ENCODE measurements at regions not wholly inside any gene's neighbourhood (a gene's known extent, or its start where the extent isn't known, plus 50 kb on each side); places are given as distances from the start of the nearest gene placed in this dataset.
A peak's percentile ranks its signal among the peaks of the same experiment; 100 is the strongest.

GRCh38 chr9:134967547-134967930 is 49.8 kb upstream of the FCN1 start:
- intact Hi-C loops (cut with DNase I, micrococcal nuclease), result no loop called here
- no peak for ATAC-seq
- no peak for DNase-seq

DNA sequence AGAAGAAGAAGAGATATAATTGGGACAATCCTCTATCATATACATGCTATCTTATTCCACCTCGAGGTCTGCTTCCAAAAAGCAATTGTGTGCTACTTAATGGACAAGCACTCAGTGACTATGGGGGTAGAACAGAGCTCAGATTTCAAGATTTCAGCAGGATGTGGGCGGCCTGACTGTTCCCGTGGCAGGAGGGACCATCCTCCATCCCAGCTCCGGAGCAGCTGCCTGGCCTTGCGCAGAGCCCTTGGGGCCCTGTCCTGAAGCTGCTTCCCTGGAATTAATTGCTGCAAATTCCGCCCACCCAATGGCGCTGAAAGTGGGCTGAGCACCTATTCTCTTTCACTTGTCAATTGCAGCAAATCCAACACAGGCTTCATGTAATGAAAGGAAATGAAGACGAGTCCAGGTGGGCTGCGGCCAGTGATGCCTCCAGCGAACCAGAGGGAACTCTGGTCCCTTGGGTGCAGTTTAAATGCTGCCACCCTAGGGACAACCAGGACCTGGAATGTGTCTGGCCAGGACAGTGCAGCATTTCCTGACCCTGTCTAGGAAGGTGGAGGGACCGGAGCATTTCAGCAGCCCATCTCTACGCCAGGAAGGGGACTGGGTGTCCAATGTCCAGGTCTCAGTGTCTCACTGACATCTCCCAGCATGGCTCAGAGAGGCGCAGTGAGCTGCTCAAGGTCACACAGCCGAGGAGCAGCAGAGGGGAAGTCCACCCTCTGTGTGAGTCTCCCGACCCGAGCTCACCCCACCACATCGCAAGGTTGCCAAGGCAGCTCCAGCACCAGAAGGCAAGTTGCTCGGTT is 50.5 kb upstream of the FCN1 start:
- intact Hi-C loops (cut with DNase I, micrococcal nuclease), result no loop called here
- ATAC-seq (no peak), DNase-seq (no peak)

GRCh38 chr9:134968823-134969090 is 51.0 kb upstream of the FCN1 start:
- intact Hi-C loops (cut with DNase I, micrococcal nuclease), result no loop called here
- no peak for DNase-seq
- no peak for ATAC-seq

DNA sequence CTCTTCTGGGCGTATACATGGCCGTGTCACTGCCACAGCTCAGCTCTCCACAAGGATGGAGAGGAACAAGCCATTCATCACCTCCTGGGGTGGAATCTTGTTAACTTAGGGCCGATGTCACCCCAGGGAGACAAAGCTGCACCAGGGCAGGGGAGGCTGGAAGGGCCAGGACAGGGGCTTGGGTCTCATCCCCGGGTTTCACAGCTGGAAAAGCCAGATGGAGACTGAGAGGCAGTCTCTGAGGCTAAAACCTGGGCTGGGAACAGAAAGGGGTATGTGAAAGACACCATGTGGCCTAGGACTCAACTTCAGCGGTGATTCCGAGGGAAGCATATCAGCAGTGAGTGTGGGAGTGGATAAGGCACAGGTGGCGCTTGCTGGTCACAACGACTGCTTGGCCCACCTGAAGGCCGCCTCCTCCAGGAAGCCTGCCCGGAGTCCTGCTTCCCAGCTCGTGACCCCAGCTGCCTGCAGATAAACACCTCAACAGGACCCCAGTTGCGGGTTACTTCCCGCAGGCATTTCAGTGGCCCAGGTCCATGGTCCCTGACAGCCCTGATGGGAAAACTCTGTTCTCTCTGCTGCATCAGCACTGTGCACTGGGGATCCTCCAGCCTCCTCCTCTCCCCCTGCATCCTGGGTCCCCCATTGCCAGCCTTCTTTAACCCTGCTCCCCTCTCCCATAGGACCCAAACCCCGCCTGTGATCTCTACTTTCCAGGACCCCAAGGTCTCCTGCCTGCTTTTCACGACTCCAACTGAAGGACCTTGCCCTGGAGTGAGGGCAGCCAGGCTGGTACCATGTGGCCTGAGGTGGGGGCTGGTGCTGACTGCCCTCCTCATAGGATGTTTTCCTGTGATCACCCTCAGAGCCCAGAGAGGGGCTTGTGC is 51.7 kb upstream of the FCN1 start:
- DNase-seq (no peak), ATAC-seq (no peak)
- intact Hi-C loops (cut with DNase I, micrococcal nuclease), result no loop called here

DNA sequence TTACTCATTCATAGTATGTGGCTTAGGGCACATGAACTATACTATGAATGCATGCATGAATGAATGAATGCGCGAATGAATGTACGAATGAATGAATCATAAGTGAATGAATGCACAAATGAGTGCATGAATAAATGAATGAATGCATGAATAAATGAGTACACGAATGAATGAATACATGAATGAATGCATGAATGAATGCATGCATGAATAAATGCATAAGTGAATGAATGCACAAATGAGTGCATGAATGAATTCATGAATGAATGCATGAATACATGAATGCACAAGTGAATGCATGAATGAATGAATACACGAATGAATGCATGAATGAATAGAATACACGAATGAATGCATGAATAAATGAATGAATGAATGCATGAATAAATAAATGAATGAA is 52.5 kb upstream of the FCN1 start:
- ATAC-seq (no peak), DNase-seq (no peak)
- intact Hi-C loops (cut with DNase I, micrococcal nuclease), result no loop called here

- no peak for DNase-seq
- no peak for ATAC-seq
- intact Hi-C loops (cut with DNase I, micrococcal nuclease), result no loop called here
These were observed 53.0 kb upstream of the FCN1 start for GRCh38 chr9:134970719-134971118.

GRCh38 chr9:134971196-134971595 is 53.5 kb upstream of the FCN1 start:
- intact Hi-C loops (cut with DNase I, micrococcal nuclease), result no loop called here
- DNase-seq (no peak), ATAC-seq (no peak)

DNA sequence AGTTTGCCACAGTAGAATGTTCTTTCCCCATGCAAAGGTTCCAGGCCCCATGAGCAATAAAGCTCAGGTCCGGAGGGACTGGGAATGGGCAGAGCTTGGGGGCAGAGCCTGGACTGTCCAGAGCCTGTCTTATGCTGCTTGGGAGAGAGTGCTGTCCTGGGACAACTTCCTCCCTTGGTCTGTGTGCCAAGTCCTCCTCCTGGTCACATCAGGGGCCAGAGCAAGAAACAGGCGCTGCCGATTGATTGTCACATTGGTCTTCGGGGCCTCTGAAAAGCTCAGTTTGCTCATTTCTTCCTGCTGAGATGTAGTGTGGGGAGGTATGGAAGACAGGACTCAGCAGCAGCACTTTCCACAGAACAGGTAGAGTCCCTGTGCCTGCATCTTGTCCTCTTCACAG is 54.0 kb upstream of the FCN1 start:
- DNase-seq (no peak), ATAC-seq (no peak)
- intact Hi-C loops (cut with DNase I, micrococcal nuclease), result no loop called here

GRCh38 chr9:134972140-134972539 is 54.4 kb upstream of the FCN1 start:
- DNase-seq (no peak), ATAC-seq (no peak)
- intact Hi-C loops (cut with DNase I, micrococcal nuclease), result no loop called here

- intact Hi-C loops (cut with DNase I, micrococcal nuclease), result no loop called here
- ATAC-seq, result no peak
- no peak for DNase-seq
These were observed 57.5 kb upstream of the FCN1 start for GRCh38 chr9:134975253-134975652.

DNA sequence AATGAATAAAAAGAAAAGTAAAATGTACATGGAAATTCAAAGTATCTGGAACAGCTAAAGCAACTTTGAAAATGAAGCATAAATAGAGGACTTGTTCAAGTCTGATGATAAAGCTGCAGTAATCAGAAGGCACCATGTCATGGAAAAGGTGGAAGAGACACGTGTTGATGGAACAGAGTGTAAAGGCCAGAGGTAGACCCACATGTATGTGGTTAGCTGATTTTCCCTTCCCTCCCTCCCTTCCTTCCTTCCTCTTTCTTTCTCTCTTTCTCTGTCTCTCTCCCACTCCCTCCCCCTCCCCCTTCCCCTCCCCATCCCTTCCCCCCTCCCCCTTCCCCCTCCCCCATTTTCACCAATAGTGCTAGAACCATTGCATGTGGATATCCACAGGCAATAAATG is 58.7 kb upstream of the FCN1 start:
- intact Hi-C loops (cut with DNase I, micrococcal nuclease), result no loop called here
- DNase-seq (no peak), ATAC-seq (no peak)

DNA sequence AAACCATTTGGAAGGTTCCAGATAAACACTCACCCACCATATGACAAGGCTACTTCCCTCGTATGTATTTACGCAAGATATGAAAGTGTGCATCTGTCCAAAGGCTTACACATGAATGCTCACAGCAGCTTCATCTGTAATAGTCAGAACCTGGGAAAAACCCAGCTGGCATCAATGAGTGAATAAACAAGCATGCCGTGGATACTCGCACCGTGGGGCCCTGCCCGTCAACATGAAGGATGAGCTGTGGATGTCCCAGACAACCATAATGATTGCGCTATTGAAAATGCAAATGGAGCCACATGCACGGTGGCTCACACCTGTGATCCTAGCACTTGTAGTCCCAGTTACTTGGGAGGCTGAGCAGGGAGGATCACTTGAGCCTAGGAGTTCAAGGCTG is 60.6 kb upstream of the FCN1 start:
- ATAC-seq, result no peak
- intact Hi-C loops (cut with DNase I, micrococcal nuclease), result no loop called here
- no peak for DNase-seq

DNA sequence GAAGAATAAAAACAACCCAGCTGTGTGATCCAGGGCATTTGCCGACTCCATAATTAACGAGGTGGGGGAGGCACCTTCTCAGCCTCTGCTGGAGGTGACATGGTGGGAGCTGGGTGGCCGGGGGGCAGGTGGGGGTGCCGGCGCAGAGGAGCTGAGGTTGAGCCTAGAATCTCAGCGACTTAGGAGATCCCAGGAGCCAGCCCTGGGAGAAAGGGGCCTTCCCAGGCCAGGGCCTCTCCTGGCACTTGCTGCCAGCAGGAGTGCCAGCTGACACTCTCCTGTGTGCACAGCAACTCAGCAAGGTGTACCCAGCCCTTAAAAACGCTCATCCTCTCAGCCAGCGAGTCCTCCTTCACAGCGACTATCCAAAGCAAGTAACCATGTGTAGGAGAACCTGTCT is 62.8 kb upstream of the FCN1 start:
- ATAC-seq (no peak), DNase-seq (no peak)
- intact Hi-C loops (cut with DNase I, micrococcal nuclease), result no loop called here

GRCh38 chr9:134980991-134981390 is 63.3 kb upstream of the FCN1 start:
- intact Hi-C loops (cut with DNase I, micrococcal nuclease), result no loop called here
- DNase-seq, result no peak
- no peak for ATAC-seq

DNA sequence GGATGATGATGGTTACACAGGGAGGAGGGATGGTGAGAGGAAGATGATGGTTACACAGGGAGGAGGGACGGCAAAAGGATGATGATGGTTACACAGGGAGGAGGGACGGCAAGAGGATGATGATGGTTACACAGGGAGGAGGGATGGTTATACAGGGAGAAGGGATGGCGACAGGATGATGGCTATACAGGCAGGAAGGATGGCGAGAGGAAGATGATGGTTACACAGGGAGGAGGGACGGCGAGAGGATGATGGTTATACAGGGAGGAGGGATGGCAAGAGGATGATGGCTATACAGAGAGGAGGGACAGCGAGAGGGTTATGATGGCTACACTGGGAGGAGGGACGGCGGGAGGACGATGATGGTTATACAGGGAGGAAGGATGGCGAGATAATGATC is 64.1 kb upstream of the FCN1 start:
- DNase-seq (no peak), ATAC-seq (no peak)
- intact Hi-C loops (cut with DNase I, micrococcal nuclease), result no loop called here

GRCh38 chr9:134982311-134982710 is 64.6 kb upstream of the FCN1 start:
- DNase-seq, result no peak
- no peak for ATAC-seq
- intact Hi-C loops (cut with DNase I, micrococcal nuclease), result no loop called here

- ATAC-seq (no peak), DNase-seq (peak in 1 of 2 donors; percentile 23)
- intact Hi-C loops (cut with DNase I, micrococcal nuclease), result no loop called here
These were observed 65.4 kb upstream of the FCN1 start for GRCh38 chr9:134983074-134983473.

DNA sequence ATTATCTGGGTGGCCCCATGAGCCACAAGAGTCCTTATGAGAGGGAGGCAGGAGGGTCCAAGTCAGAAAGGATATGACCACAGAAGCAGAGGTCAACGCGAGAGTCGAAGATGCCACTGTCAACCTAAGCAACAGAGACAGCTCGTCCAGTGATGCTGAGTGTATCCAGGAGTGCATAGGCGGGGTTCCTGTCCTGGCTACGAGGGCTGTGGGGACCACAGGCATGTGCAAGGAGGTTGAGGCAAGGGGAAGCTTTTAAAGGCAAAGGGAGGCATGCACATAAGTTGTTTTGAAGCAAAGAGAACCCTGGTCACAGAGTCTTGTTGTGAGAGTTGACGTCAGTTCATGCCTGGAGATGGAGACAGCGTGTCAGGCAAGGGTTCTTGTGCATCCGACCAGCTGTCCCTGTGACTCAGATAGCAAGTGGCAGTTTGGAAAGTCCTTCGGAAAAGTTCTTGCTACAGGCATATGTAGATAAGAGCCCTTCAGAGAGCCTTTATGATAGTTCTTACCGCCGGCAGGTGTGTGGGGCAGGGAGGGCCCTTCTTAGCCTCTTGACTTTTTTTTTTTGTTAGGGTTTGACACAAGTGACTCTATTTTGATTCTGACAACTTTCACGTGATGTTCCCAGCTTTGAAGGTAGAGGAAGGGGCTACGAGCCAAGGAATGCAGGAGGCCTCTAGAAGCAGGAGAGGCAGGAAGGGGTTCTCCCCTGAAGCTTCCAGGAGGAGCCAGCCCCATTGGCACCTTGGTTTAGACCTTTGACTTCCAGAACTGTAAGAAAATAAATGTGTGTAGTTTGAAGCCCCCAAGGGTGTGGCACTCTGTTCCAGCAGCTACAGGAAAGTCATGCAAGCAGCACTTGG is 66.0 kb upstream of the FCN1 start:
- DNase-seq, result no peak
- no peak for ATAC-seq
- intact Hi-C loops (cut with DNase I, micrococcal nuclease), result no loop called here

- DNase-seq, result no peak
- intact Hi-C loops (cut with DNase I, micrococcal nuclease), result no loop called here
- no peak for ATAC-seq
These were observed 66.9 kb upstream of the FCN1 start for GRCh38 chr9:134984372-134985265.
